Astrocyte (in vitro differentiated cells and primary cell): ENCODE measurements at regions not wholly inside any gene's neighbourhood (a gene's known extent, or its start where the extent isn't known, plus 50 kb on each side); places are given as distances from the start of the nearest gene placed in this dataset.

Experiments used
- DNase-seq: peaks from one replicate; pipeline ENCODE4 v3.0.0-alpha.2; 2010; ENCODE audit warnings: low read depth
- FAIRE-seq: peaks from 2 replicates; lab custom pipeline; 2011; peaks lifted over from hg19 to GRCh38; lab: Jason Lieb, UNC
- H2AFZ ChIP-seq: 2 replicates; pipeline ENCODE4 v1.6.0; 2012; ENCODE audit warnings: low read depth, low read length, inconsistent platforms
- H3K27ac ChIP-seq: 2 replicates; pipeline ENCODE4 v1.5.1; 2011; ENCODE audit warnings: low read depth, low read length, inconsistent platforms
- H3K27me3 ChIP-seq: 2 replicates; pipeline ENCODE4 v1.6.0; 2011; ENCODE audit warnings: low read length, inconsistent platforms; ENCODE audit not compliant: insufficient read depth
- H3K36me3 ChIP-seq: 2 replicates; pipeline ENCODE4 v1.5.1; 2011; ENCODE audit warnings: low read length, inconsistent platforms; ENCODE audit not compliant: insufficient read depth
- H3K4me1 ChIP-seq: 2 replicates; pipeline ENCODE4 v1.5.1; 2011; ENCODE audit warnings: low read length, inconsistent platforms; ENCODE audit not compliant: insufficient read depth
- H3K4me2 ChIP-seq: 2 replicates; pipeline ENCODE4 v1.6.0; 2012; ENCODE audit warnings: low read length, inconsistent platforms
- H3K4me3 ChIP-seq: 2 replicates; pipeline ENCODE4 v1.5.1; 2011; ENCODE audit warnings: low read depth, mild to moderate bottlenecking, low read length, inconsistent platforms; ENCODE audit not compliant: insufficient read depth
- H3K79me2 ChIP-seq: 2 replicates; pipeline ENCODE4 v1.6.0; 2012; ENCODE audit warnings: mild to moderate bottlenecking, low read length, inconsistent platforms; ENCODE audit not compliant: insufficient read depth
- H3K9ac ChIP-seq: 2 replicates; pipeline ENCODE4 v1.6.0; 2012; ENCODE audit warnings: mild to moderate bottlenecking, low read length, inconsistent platforms
- H3K9me3 ChIP-seq: 2 replicates; pipeline ENCODE4 v1.5.1; 2012; ENCODE audit warnings: low read depth, mild to moderate bottlenecking, low read length, inconsistent platforms; ENCODE audit not compliant: insufficient read depth
- H4K20me1 ChIP-seq: 2 replicates; pipeline ENCODE4 v1.6.0; 2012; ENCODE audit warnings: low read length, inconsistent platforms; ENCODE audit not compliant: insufficient read depth
- H3K27ac Mint-ChIP-seq: one replicate; pipeline ENCODE4 v1.8.0; 2021; ENCODE audit warnings: mild to moderate bottlenecking, mixed read lengths; ENCODE audit not compliant: unreplicated experiment
- H3K27me3 Mint-ChIP-seq: one replicate; pipeline ENCODE4 v1.8.0; 2021; ENCODE audit warnings: low read depth, mixed read lengths; ENCODE audit not compliant: unreplicated experiment
- H3K36me3 Mint-ChIP-seq: one replicate; pipeline ENCODE4 v1.8.0; 2021; ENCODE audit warnings: low read depth, mixed read lengths; ENCODE audit not compliant: unreplicated experiment
- H3K4me1 Mint-ChIP-seq: one replicate; pipeline ENCODE4 v1.8.0; 2021; ENCODE audit warnings: low read depth, mixed read lengths; ENCODE audit not compliant: unreplicated experiment
- H3K4me3 Mint-ChIP-seq: one replicate; pipeline ENCODE4 v1.8.0; 2021; ENCODE audit warnings: mild to moderate bottlenecking, moderate library complexity, mixed read lengths; ENCODE audit not compliant: unreplicated experiment
- H3K9me3 Mint-ChIP-seq: one replicate; pipeline ENCODE4 v1.8.0; 2021; ENCODE audit warnings: mild to moderate bottlenecking, mixed read lengths; ENCODE audit not compliant: unreplicated experiment
- EZH2 ChIP-seq: IDR thresholded peaks from 2 replicates; pipeline ENCODE4 v1.6.1; 2012; ENCODE audit warnings: mild to moderate bottlenecking, low read length, inconsistent platforms; ENCODE audit not compliant: insufficient read depth
- TF ChIP-seq, protein P1 (sequence below): IDR thresholded peaks from 2 replicates; pipeline ENCODE4 v1.5.1; 2011; ENCODE audit warnings: low read depth, mild to moderate bottlenecking, inconsistent platforms, low read length, moderate library complexity; ENCODE audit not compliant: insufficient read depth

DNA sequence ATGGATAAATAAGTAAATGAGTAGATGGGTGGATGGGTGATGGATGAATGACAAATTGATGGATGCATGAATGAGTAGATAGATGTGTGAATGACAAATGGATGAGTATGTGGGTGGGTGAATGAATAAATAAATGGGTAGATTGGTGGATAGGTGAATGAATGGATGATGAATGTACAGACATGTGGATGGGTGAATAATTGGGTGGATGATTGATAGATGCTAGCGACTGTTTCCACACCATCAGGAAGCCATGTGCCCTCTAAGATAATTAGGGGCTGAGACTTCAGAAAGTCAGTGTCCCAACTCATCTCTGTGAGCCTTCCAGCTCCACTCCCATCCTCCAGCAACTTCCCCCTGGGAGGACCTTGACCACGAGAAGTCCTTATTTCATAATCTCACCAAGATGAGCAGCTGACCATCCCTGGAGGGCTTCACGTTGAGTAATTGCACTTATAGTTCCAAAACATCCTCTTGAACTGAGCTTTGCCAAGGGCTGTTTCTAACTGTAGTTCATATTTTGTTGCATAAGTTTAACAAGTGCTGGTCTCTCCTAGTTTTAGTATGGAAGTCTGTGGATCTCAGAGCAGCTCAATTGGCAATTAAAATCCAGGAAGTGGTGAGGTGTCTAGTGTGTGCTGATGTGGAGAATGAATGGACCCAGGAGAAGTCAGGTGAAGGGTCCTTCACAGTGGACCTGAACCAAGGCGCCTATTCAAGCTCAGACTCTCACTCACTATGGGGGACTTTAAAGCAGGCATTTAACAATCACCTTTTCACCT is 295.7 kb downstream of the ADGRD1 start:
- Histone ChIP-seq H3K79me2 (no peaks in the 10 kb centered on the region), H3K4me3 (no peak overlapping the region), H3K4me2 (no peak overlapping the region), H4K20me1 (no peaks in the 10 kb centered on the region), H3K9me3 (peaks cover 6% of the 10 kb centered on the region), H3K27ac (no peak overlapping the region), H3K4me1 (no peaks in the 10 kb centered on the region), H3K9ac (no peak overlapping the region), H3K36me3 (no peaks in the 10 kb centered on the region), H3K27me3 (no peaks in the 10 kb centered on the region), H2AFZ (no peak overlapping the region)
- TF ChIP-seq, protein P1, sequence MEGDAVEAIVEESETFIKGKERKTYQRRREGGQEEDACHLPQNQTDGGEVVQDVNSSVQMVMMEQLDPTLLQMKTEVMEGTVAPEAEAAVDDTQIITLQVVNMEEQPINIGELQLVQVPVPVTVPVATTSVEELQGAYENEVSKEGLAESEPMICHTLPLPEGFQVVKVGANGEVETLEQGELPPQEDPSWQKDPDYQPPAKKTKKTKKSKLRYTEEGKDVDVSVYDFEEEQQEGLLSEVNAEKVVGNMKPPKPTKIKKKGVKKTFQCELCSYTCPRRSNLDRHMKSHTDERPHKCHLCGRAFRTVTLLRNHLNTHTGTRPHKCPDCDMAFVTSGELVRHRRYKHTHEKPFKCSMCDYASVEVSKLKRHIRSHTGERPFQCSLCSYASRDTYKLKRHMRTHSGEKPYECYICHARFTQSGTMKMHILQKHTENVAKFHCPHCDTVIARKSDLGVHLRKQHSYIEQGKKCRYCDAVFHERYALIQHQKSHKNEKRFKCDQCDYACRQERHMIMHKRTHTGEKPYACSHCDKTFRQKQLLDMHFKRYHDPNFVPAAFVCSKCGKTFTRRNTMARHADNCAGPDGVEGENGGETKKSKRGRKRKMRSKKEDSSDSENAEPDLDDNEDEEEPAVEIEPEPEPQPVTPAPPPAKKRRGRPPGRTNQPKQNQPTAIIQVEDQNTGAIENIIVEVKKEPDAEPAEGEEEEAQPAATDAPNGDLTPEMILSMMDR, result no peak
- no peak for TF ChIP-seq EZH2
- Mint-ChIP-seq H3K36me3 (no peaks in the 10 kb centered on the region), H3K27ac (no peak overlapping the region), H3K9me3 (peaks cover 8% of the 10 kb centered on the region), H3K27me3 (peaks cover 53% of the 10 kb centered on the region), H3K4me1 (no peaks in the 10 kb centered on the region), H3K4me3 (no peak overlapping the region)
- DNase-seq, result no peak
- no peak for FAIRE-seq

DNA sequence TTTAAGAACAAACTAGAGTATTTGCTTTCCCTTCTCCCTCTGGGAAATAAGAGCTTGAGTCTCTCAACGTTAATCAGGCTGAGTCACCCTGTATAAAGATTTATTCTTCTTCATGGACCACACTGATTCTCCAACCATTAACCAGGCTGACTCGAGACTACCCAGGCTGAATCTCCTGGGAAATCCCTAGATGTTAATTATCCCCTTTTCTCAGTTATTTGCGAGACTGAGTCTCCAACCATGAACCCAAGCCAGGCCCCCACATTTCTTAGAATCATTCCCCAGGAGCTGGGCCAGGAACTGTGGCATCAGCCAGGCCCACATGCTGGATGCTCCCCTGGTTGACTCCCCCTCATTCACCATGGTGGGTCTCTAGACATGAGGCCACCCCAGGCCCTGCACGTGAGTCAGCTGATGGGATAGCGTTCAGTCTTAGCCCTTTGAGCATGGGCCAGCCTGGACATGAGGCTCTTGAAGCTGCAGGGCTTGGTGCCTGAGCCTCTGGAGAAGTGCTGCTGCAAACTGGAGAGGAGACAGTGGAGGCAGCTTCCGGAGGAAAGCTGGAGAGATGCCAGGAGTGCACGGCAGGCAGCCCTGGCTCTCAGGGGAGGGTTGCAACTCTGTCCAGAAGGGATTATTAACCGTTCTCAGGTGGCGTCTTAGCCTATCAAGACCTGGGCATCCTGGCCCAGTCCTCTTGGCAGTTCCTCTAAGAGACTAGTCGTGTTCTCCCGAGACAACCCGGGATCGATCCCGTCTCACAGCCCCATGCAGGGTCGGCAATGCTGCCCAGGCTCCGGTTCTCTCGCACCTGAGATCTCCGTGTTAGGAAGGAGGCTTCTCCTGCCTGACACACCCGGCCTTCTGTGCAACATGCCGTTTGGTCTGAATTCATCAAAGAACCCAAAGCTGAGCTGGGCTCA is 296.6 kb downstream of the ADGRD1 start:
- Histone ChIP-seq H3K9me3 (peaks cover 7% of the 10 kb centered on the region), H3K36me3 (no peaks in the 10 kb centered on the region), H2AFZ (no peak overlapping the region), H3K4me2 (no peak overlapping the region), H4K20me1 (no peaks in the 10 kb centered on the region), H3K4me3 (no peak overlapping the region), H3K4me1 (no peaks in the 10 kb centered on the region), H3K27ac (no peak overlapping the region), H3K27me3 (no peaks in the 10 kb centered on the region), H3K9ac (no peak overlapping the region), H3K79me2 (no peaks in the 10 kb centered on the region)
- TF ChIP-seq, protein P1, result no peak
- Mint-ChIP-seq H3K9me3 (peaks cover 8% of the 10 kb centered on the region), H3K4me1 (no peaks in the 10 kb centered on the region), H3K27ac (no peak overlapping the region), H3K27me3 (peaks cover 58% of the 10 kb centered on the region), H3K36me3 (no peaks in the 10 kb centered on the region), H3K4me3 (no peak overlapping the region)
- DNase-seq (no peak), FAIRE-seq (no peak)
